Activated naive CD4-positive, alpha-beta T cell treated with anti-CD3 and anti-CD28 coated beads for 36 hours (primary cell): ENCODE measurements at regions not wholly inside any gene's neighbourhood (a gene's known extent, or its start where the extent isn't known, plus 50 kb on each side); places are given as distances from the start of the nearest gene placed in this dataset.

Source experiments
- CTCF ChIA-PET: fragments of 350-600 bp; sonication (Branson Sonifier 250); formaldehyde crosslinking; loops from one replicate; lab custom pipeline; 2021; ENCODE audit warnings: antibody characterized with exemption; lab: Charles Lee
- DNase-seq: peaks from one replicate; pipeline ENCODE4 v3.0.0-alpha.2; 2020
- H3K27ac Mint-ChIP-seq: one replicate; pipeline ENCODE4 v1.8.0; 2021; ENCODE audit warnings: mild to moderate bottlenecking, mixed read lengths
- H3K27me3 Mint-ChIP-seq: one replicate; pipeline ENCODE4 v1.8.0; 2021; ENCODE audit warnings: low read depth, mixed read lengths
- H3K36me3 Mint-ChIP-seq: one replicate; pipeline ENCODE4 v1.8.0; 2021; ENCODE audit warnings: low read depth, mixed read lengths
- H3K4me1 Mint-ChIP-seq: one replicate; pipeline ENCODE4 v1.8.0; 2021; ENCODE audit warnings: low read depth, mixed read lengths
- H3K4me3 Mint-ChIP-seq: one replicate; pipeline ENCODE4 v1.8.0; 2021; ENCODE audit warnings: mild to moderate bottlenecking, moderate library complexity, mixed read lengths
- H3K9me3 Mint-ChIP-seq: one replicate; pipeline ENCODE4 v1.8.0; 2021; ENCODE audit warnings: mixed read lengths
- intact Hi-C: fragments of 100-400 bp; cut with micrococcal nuclease; formaldehyde crosslinking; loops from one replicate; pipeline ENCODE4 v1.15.1; 2023

DNA sequence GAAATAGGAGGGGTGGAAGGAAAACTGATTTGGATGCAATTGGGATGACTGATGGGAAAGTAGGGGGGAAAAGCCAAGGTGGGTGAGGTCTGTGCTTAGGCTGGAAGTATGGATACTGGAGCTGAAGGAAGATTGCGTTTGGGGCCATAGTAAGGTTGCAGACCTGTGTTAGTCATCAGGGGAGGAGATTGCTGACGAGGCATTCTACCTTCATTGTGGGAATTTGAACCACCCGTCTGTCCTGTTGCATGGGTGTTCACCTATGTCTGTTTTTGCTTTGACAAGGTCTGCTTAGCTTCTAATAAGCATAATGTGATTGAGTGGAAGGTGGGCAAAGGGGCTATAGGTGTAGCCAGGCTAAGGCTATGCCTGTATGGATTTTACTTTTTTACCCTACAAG is 323.8 kb downstream of the BLID start:
- CTCF ChIA-PET, result no interaction called here
- H3K9me3 Mint-ChIP-seq, result no peaks in the 10 kb centered on the region
- no peaks in the 10 kb centered on the region for H3K36me3 Mint-ChIP-seq
- no peak overlapping the region for H3K4me3 Mint-ChIP-seq
- DNase-seq, result no peak
- no peaks in the 10 kb centered on the region for H3K4me1 Mint-ChIP-seq
- intact Hi-C loops, result no loop called here
- H3K27me3 Mint-ChIP-seq, result peaks cover 11% of the 10 kb centered on the region
- no peak overlapping the region for H3K27ac Mint-ChIP-seq

DNA sequence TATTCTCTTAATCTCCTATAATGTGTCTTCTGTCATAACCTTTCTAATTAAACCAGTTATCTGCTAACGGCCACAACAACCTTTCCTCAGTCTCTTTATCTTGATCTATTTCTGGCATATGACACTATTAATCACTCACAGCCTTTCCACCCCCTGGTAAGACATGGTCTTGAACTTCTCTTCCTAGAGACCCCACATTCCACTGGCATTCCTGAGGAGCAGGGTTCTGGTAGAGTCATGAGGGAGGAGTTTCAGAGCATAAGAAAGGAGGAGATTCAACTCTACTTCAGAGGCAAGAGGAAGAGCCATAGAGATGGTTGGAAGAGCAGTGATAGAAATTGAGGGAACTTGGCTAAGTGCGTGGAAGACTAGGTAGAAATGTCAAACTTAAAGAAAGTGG is 325.6 kb downstream of the BLID start:
- intact Hi-C loops, result no loop called here
- Mint-ChIP-seq H3K36me3 (no peaks in the 10 kb centered on the region), H3K4me3 (no peak overlapping the region), H3K4me1 (no peaks in the 10 kb centered on the region), H3K9me3 (peaks cover 5% of the 10 kb centered on the region), H3K27me3 (peaks cover 15% of the 10 kb centered on the region), H3K27ac (no peak overlapping the region)
- CTCF ChIA-PET, result no interaction called here
- no peak for DNase-seq

DNA sequence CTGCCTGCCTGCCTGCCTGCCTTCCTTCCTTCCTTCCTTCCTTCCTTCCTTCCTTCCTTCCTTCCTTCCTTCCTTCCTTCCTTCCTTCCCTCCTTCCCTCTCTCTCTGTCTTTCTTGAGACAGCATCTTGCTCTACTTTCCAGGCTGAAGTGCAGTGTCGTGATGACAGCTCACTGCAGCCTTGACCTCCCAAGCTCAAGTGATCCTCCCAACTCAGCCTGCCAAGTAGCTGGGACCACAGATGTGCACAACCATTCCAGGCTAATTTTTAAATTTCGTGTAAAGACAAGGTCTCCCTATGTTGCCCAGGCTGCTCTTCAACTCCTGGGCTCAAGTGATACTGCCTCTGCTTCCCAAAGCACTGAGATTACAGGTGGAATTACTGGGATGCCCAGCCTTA is 328.2 kb upstream of the SORL1-AS1 start:
- Mint-ChIP-seq H3K27me3 (no peaks in the 10 kb centered on the region), H3K27ac (no peak overlapping the region)
- CTCF ChIA-PET, result no interaction called here

DNA sequence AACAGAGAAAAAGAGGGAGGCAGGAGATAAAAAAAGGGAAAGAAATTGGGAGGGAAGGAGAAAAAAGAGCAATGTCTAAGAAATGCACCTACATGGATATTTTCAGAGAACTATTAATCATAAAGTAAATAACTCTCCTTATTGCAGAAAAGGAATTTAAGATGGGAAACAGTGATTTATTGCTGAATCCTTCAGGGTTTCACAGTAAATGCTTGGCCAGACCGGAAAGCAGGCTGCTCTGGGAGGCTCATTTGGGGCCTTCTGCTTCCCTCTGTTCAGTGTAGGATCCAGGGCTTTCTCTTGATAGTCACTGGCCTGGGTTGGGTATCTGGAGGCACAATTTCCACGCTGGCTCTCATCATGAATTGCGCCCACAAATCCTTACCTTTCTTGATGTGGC is 324.3 kb upstream of the SORL1-AS1 start:
- Mint-ChIP-seq H3K27ac (no peak overlapping the region), H3K27me3 (no peaks in the 10 kb centered on the region)
- intact Hi-C loops, result no loop called here

More for the DNA sequence above, 328.2 kb upstream of the SORL1-AS1 start:
- no peak for DNase-seq
- no peaks in the 10 kb centered on the region for H3K4me1 Mint-ChIP-seq
- intact Hi-C loops, result no loop called here
- no peaks in the 10 kb centered on the region for H3K36me3 Mint-ChIP-seq
- H3K9me3 Mint-ChIP-seq, result peaks cover under 1% of the 10 kb centered on the region
- H3K4me3 Mint-ChIP-seq, result no peak overlapping the region

DNA sequence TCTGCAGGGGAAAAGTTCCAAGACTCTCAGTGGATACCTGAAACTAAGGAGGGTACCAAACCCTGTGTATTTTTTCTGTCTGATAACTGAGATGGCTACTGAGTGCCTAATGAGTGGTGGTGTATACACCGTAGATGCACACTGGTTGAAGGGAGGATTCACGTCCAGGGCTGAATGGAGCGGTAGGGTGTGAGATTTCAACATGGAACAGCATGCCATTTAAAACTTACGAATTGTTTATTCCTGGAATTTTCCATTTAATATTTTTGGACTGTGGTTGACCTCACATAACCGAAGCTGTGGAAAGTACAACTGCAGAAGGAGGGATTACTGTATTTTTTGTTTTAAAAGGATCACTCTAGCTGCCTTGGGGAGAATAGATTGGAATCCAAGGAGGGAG is 322.5 kb upstream of the SORL1-AS1 start:
- CTCF ChIA-PET, result no interaction called here

More for the DNA sequence above, 324.3 kb upstream of the SORL1-AS1 start:
- Mint-ChIP-seq H3K4me1 (no peaks in the 10 kb centered on the region), H3K4me3 (no peak overlapping the region), H3K9me3 (no peaks in the 10 kb centered on the region), H3K36me3 (no peaks in the 10 kb centered on the region)
- CTCF ChIA-PET, result no interaction called here
- DNase-seq, result no peak

DNA sequence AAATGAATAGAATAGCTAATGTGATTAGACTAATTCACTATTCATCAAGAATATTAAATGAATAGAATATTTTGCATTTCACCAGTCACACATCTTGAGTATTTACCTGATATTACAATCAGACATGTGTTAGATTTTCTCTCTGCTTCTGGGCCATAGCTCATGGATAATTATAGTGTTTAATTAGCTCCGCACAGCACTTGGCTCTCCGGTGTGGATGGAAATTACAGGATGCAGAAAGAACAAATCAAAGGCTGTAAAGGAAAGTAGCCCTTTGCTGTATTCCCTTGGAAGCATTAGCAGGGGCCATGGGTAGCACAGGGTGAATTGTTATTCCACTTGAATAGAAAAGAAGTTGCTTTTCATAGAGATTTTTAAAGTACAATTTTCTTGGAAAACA is 320.3 kb upstream of the SORL1-AS1 start:
- intact Hi-C loops, result no loop called here
- H3K4me3 Mint-ChIP-seq, result no peak overlapping the region
- no peaks in the 10 kb centered on the region for H3K9me3 Mint-ChIP-seq
- H3K27me3 Mint-ChIP-seq, result no peaks in the 10 kb centered on the region
- no peaks in the 10 kb centered on the region for H3K4me1 Mint-ChIP-seq
- H3K27ac Mint-ChIP-seq, result no peak overlapping the region
- CTCF ChIA-PET, result interaction anchor here (1.3 kb wide), 1 partner anchor 30 kb away, joined by 3 read pairs; no protein-coding TSS in a partner anchor
- no peaks in the 10 kb centered on the region for H3K36me3 Mint-ChIP-seq
- no peak for DNase-seq

More for the DNA sequence above, 322.5 kb upstream of the SORL1-AS1 start:
- H3K9me3 Mint-ChIP-seq, result no peaks in the 10 kb centered on the region
- H3K27me3 Mint-ChIP-seq, result no peaks in the 10 kb centered on the region
- no peak overlapping the region for H3K4me3 Mint-ChIP-seq
- no peaks in the 10 kb centered on the region for H3K36me3 Mint-ChIP-seq
- no peak overlapping the region for H3K27ac Mint-ChIP-seq
- intact Hi-C loops, result no loop called here
- H3K4me1 Mint-ChIP-seq, result no peaks in the 10 kb centered on the region
- DNase-seq, result no peak

DNA sequence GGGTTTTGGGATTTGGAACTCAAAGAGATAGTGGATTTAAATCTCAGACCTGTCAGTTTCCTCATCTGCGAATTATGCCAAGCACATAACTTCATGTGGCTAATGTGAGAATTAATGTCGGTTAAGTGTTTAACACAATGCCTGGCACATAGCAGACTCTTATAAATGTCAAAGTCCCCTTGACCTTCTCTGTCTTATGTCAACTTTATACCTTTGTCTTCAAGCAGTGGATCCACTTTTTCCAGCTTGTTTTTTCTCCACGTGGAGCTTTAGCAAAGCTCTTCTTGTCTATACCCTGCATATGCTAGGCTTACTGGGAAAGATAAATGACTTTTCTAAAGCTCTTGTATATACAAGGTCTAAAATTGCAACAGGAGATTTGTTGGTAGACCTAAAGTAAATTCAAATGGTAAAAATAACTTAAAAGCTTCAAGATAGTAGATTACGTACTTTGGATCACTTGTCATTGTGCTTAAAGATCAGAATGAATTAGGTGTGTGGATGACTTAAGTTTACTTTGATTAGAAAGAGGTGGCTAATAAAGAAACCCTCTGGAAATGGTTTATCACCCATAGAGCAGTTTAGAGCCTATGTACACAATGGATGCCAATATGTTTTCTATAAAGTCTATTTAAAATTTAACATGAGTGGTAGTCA is 318.3 kb upstream of the SORL1-AS1 start:
- no peaks in the 10 kb centered on the region for H3K27me3 Mint-ChIP-seq
- CTCF ChIA-PET, result no interaction called here

DNA sequence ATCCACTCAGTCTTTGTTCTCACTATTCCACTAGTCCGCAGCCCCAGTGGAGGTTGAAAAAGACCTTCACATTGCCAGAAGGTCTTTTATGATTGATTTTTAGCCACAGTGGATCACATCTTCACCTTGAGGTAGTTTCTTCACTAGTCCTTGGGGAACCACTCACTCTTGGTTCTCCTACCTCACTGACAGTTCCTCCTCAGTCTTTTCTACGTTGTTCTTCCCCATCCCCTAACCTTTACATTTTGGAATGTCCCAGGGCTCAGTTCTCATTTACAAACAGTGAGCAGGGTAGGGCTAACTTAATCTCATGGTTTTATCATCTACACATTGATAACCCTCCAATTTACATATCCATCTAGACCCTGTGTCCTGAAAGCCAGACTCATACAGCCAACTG is 316.4 kb upstream of the SORL1-AS1 start:
- intact Hi-C loops, result no loop called here
- no peaks in the 10 kb centered on the region for H3K9me3 Mint-ChIP-seq
- H3K4me1 Mint-ChIP-seq, result peaks cover 4% of the 10 kb centered on the region
- DNase-seq, result no peak
- H3K27me3 Mint-ChIP-seq, result no peaks in the 10 kb centered on the region
- H3K36me3 Mint-ChIP-seq, result no peaks in the 10 kb centered on the region
- H3K27ac Mint-ChIP-seq, result no peak overlapping the region
- CTCF ChIA-PET, result no interaction called here
- no peak overlapping the region for H3K4me3 Mint-ChIP-seq

More for the DNA sequence above, 318.3 kb upstream of the SORL1-AS1 start:
- H3K27ac Mint-ChIP-seq, result no peak overlapping the region
- H3K9me3 Mint-ChIP-seq, result no peaks in the 10 kb centered on the region
- no peaks in the 10 kb centered on the region for H3K36me3 Mint-ChIP-seq
- no peak for DNase-seq
- peaks cover 4% of the 10 kb centered on the region for H3K4me1 Mint-ChIP-seq
- no peak overlapping the region for H3K4me3 Mint-ChIP-seq
- intact Hi-C loops, result no loop called here

DNA sequence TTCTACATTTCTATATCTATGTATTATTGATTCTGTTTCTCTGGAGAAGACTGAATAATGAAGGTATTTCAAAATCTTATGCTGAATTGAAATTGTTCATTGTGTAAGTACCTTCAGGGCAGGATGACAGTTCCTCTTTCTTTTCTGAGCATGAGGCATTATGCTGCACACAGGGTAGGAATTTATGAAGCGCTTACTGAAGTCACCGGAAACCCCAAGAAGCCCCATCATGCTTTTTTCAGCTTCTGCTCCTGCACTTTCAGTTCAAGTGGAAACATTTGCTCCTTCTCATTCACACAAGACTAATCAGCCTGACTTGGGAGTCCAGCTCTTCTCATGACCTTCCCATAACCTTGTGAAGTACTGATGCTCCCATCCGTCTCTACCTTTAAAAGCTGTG is 314.7 kb upstream of the SORL1-AS1 start:
- H3K27me3 Mint-ChIP-seq, result no peaks in the 10 kb centered on the region
- CTCF ChIA-PET, result no interaction called here
- peaks cover 4% of the 10 kb centered on the region for H3K4me1 Mint-ChIP-seq
- no peak overlapping the region for H3K27ac Mint-ChIP-seq
- H3K4me3 Mint-ChIP-seq, result no peak overlapping the region
- peak; percentile 6 for DNase-seq
- intact Hi-C loops, result loop anchor here (1.0 kb wide), 1 partner anchor 117 kb away; no protein-coding TSS in a partner anchor
- no peaks in the 10 kb centered on the region for H3K9me3 Mint-ChIP-seq
- no peaks in the 10 kb centered on the region for H3K36me3 Mint-ChIP-seq

DNA sequence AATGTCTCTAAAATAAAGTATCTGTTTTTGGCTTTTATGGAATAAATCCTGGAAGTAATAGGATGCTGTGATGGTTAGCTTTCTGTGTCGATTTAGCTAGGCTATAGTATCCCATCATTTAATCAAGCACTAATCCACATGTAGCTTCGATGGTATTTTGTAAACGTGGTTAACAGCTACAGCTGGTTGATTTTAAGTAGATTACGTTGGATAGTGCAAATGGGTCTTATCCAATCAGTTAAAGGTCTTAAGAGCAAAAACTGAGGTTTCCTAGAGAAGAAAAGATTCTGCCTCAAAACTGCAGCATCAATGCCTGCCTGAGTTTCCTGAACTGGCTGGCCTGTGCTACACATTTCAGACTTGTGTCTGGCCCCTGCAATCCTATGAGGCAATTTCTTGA is 314.2 kb upstream of the SORL1-AS1 start:
- Mint-ChIP-seq H3K27ac (no peak overlapping the region), H3K4me3 (no peak overlapping the region), H3K36me3 (no peaks in the 10 kb centered on the region), H3K4me1 (peaks cover 4% of the 10 kb centered on the region), H3K9me3 (no peaks in the 10 kb centered on the region), H3K27me3 (no peaks in the 10 kb centered on the region)
- intact Hi-C loops, result loop anchor here (1.0 kb wide), 1 partner anchor 117 kb away; no protein-coding TSS in a partner anchor
- CTCF ChIA-PET, result no interaction called here
- DNase-seq, result no peak

DNA sequence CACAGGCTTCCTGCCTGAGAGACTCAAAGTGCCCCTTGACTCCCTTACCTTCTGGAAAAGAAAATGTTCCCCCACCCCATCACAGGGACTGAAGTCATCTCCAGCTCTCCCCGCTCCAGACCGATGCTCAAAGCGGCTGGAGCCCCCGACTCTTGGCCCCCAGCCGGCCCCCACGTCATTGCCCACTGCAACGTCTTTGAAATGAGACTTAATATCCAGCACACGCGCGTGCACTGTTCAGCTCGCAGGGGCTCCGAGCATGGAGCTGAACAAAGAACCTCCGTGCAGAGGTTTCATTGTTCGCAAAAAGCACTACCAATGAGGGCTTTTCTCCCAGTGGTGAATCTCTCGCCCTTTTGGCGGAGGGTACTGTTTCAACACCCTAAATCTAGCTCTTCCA is 313.4 kb upstream of the SORL1-AS1 start:
- intact Hi-C loops, result no loop called here
- CTCF ChIA-PET, result no interaction called here
- H3K9me3 Mint-ChIP-seq, result no peaks in the 10 kb centered on the region
- peaks cover 4% of the 10 kb centered on the region for H3K4me1 Mint-ChIP-seq
- H3K36me3 Mint-ChIP-seq, result no peaks in the 10 kb centered on the region
- H3K27me3 Mint-ChIP-seq, result no peaks in the 10 kb centered on the region
- no peak for DNase-seq
- H3K27ac Mint-ChIP-seq, result no peak overlapping the region
- no peak overlapping the region for H3K4me3 Mint-ChIP-seq

DNA sequence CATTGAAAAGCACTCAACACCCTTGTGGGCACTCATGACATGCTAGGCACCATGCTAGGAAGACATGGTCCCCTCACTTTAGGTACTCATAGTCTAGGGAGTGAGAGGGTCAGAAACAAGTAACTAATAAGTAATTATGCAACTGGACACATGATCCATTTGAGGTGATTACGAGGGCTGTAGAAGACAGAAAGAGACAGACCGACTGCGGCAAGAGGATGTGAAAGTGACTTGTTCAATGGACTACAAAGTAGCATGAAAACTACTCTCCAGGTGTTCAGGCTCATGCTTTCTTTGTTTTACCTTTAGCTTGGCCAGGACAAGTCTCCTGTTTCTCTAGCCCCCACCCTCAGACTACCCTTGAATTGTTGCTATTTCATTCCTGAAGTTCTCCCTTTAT is 310.8 kb upstream of the SORL1-AS1 start:
- H3K27me3 Mint-ChIP-seq, result no peaks in the 10 kb centered on the region
- CTCF ChIA-PET, result no interaction called here
- H3K4me1 Mint-ChIP-seq, result peaks cover 4% of the 10 kb centered on the region
- DNase-seq, result no peak
- H3K4me3 Mint-ChIP-seq, result no peak overlapping the region
- no peak overlapping the region for H3K27ac Mint-ChIP-seq
- intact Hi-C loops, result no loop called here
- H3K9me3 Mint-ChIP-seq, result no peaks in the 10 kb centered on the region
- H3K36me3 Mint-ChIP-seq, result no peaks in the 10 kb centered on the region

DNA sequence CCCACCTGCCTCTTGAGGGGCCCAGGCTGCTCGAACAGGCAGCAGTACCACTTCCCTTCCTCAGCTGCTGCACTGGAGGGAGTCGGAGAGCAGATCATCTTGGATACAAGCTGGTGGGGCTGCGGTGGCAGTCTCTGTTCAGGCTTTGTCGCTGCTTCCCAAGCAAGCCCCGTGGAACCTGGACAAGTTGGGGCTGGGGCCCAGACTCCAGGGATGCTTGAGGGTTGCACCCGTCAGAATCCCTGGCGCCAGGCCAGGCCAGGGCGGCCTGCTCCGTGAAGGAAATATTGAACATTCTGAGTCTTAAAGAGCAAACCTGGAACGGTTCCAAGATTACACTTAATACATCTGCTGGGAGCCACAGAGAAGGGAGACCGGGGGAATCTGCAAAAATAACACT is 310.1 kb upstream of the SORL1-AS1 start:
- H3K27me3 Mint-ChIP-seq, result no peaks in the 10 kb centered on the region
- DNase-seq, result no peak
- no peak overlapping the region for H3K27ac Mint-ChIP-seq
- H3K4me1 Mint-ChIP-seq, result peaks cover 3% of the 10 kb centered on the region
- H3K4me3 Mint-ChIP-seq, result no peak overlapping the region
- H3K36me3 Mint-ChIP-seq, result no peaks in the 10 kb centered on the region
- CTCF ChIA-PET, result no interaction called here
- H3K9me3 Mint-ChIP-seq, result no peaks in the 10 kb centered on the region
- intact Hi-C loops, result no loop called here
